ENCODE measurements at regions not wholly inside any gene's neighbourhood (a gene's known extent, or its start where the extent isn't known, plus 50 kb on each side); places are given as distances from the start of the nearest gene placed in this dataset.

DNA sequence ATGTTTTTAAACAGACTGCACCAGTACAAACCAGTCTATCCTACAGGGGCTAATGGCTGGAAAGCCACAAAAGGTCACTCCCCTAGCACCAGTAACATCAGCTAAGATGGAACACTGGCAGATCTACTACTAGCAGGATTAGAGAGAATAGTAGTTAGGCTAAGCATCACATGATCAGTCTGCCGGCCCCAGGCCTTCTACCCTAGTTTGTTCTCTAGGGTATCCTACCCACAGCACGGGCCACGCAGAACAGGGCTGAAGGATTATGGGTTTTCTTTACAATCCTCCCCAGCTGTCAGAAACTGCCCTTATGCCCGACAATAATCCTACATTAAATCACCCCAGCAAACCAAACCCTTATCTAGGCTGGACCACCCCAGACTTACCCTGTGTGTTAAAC is 156.0 kb downstream of the LY86 start:
- TF ChIP-seq, protein P1, sequence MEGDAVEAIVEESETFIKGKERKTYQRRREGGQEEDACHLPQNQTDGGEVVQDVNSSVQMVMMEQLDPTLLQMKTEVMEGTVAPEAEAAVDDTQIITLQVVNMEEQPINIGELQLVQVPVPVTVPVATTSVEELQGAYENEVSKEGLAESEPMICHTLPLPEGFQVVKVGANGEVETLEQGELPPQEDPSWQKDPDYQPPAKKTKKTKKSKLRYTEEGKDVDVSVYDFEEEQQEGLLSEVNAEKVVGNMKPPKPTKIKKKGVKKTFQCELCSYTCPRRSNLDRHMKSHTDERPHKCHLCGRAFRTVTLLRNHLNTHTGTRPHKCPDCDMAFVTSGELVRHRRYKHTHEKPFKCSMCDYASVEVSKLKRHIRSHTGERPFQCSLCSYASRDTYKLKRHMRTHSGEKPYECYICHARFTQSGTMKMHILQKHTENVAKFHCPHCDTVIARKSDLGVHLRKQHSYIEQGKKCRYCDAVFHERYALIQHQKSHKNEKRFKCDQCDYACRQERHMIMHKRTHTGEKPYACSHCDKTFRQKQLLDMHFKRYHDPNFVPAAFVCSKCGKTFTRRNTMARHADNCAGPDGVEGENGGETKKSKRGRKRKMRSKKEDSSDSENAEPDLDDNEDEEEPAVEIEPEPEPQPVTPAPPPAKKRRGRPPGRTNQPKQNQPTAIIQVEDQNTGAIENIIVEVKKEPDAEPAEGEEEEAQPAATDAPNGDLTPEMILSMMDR (IDR thresholded peaks at IDR 0.05): no peak
- TF ChIP-seq POLR2A (IDR thresholded peaks at IDR 0.05): no peak
